T-cell (primary cell): ENCODE measurements at regions not wholly inside any gene's neighbourhood (a gene's known extent, or its start where the extent isn't known, plus 50 kb on each side); places are given as distances from the start of the nearest gene placed in this dataset.
"Not testable (repeated sequence)": the region's sequence is repeated elsewhere in the genome, so short reads cannot be mapped to it uniquely, and the experiment has no call there.

Experiments used
- ATAC-seq, 4 experiments: fragments of 200-7000 bp in 3 of 4; fragments of 150-1000 bp in 1 of 4; cut with Tn5 transposase; replicated peaks in 1 of 4; 1 replicate in 3 of 4; 2 replicates in 1 of 4; pipeline ENCODE4 v1.10.0; 2021; ENCODE audit warnings: moderate library complexity in 3 of 4, mild to moderate bottlenecking in 2 of 4, moderate number of reproducible peaks in 1 of 4
- CTCF ChIA-PET, 2 donors: fragments of 300-600 bp; sonication (Branson Sonifier 250); formaldehyde crosslinking; loops; one replicate each; lab custom pipeline; 2022; ENCODE audit warnings: antibody characterized with exemption in 2 of 2; lab: Charles Lee
- POLR2A ChIA-PET, 2 donors: fragments of 300-600 bp; sonication (Branson Sonifier 250); formaldehyde crosslinking; loops; one replicate each; lab custom pipeline; 2022; ENCODE audit warnings: antibody characterized with exemption in 2 of 2; lab: Charles Lee
- DNase-seq, 35 experiments: peaks; one replicate each; pipeline versions ENCODE4 v3.0.0 to v3.0.0-alpha.2; 2013 to 2023
- H3K27ac ChIP-seq: one replicate; pipeline ENCODE4 v1.5.1; 2013; ENCODE audit warnings: low read length
- H3K27me3 ChIP-seq, 2 experiments: replicated peaks in 1 of 2; 1 replicate in 1 of 2; 2 replicates in 1 of 2; pipeline versions ENCODE4 v1.6.1 to v1.7.0; 2013; ENCODE audit warnings: low read length in 1 of 2, mixed read lengths in 1 of 2; ENCODE audit not compliant: control insufficient read depth in 2 of 2, insufficient read depth in 2 of 2; ENCODE audit errors: extremely low read depth in 1 of 2
- H3K36me3 ChIP-seq, 2 donors: 1 replicate in 1 of 2; 2 replicates in 1 of 2; pipeline versions ENCODE4 v1.6.1 to v1.7.0; 2013; ENCODE audit warnings: low read length in 1 of 2; ENCODE audit not compliant: control insufficient read depth in 2 of 2, insufficient read depth in 1 of 2; ENCODE audit errors: extremely low read depth in 1 of 2
- H3K4me1 ChIP-seq, 2 experiments: 1 replicate in 1 of 2; 2 replicates in 1 of 2; pipeline versions ENCODE4 v1.6.1 to v1.7.0; 2013; ENCODE audit warnings: low read length in 2 of 2, mixed read lengths in 1 of 2; ENCODE audit not compliant: insufficient read depth in 2 of 2, control insufficient read depth in 1 of 2; ENCODE audit errors: extremely low read depth in 1 of 2
- H3K4me3 ChIP-seq, 2 donors: 1 replicate in 1 of 2; 2 replicates in 1 of 2; pipeline versions ENCODE4 v1.5.1 to v1.7.0; 2013; ENCODE audit warnings: mild to moderate bottlenecking in 2 of 2, low read length in 1 of 2, moderate library complexity in 1 of 2; ENCODE audit not compliant: control insufficient read depth in 1 of 2; ENCODE audit errors: extremely low read depth in 1 of 2
- H3K9me3 ChIP-seq: 2 replicates; pipeline ENCODE4 v1.7.0; 2013
- H3K27ac Mint-ChIP-seq, 2 donors: one replicate each; pipeline ENCODE4 v1.8.0; 2020 to 2021; ENCODE audit warnings: mild to moderate bottlenecking in 2 of 2, mixed read lengths in 2 of 2
- H3K27me3 Mint-ChIP-seq, 2 donors: one replicate each; pipeline ENCODE4 v1.8.0; 2021 to 2022; ENCODE audit warnings: mixed read lengths in 2 of 2
- H3K36me3 Mint-ChIP-seq: one replicate; pipeline ENCODE4 v1.8.0; 2021; ENCODE audit warnings: mixed read lengths
- H3K4me1 Mint-ChIP-seq, 3 donors: one replicate each; pipeline ENCODE4 v1.8.0; 2020 to 2022; ENCODE audit warnings: mixed read lengths in 3 of 3, mild to moderate bottlenecking in 1 of 3
- H3K4me3 Mint-ChIP-seq, 3 donors: one replicate each; pipeline ENCODE4 v1.8.0; 2020 to 2022; ENCODE audit warnings: mild to moderate bottlenecking in 3 of 3, mixed read lengths in 3 of 3, moderate library complexity in 3 of 3
- H3K9me3 Mint-ChIP-seq, 3 donors: one replicate each; pipeline ENCODE4 v1.8.0; 2020 to 2022; ENCODE audit warnings: mixed read lengths in 3 of 3
- WGBS: methylation state at CpG from one replicate; pipeline ENCODE4 v1.1.5; 2013; ENCODE audit warnings: missing lambda C conversion rate; ENCODE audit not compliant: insufficient coverage; 5-methylcytosine and 5-hydroxymethylcytosine counted together

DNA sequence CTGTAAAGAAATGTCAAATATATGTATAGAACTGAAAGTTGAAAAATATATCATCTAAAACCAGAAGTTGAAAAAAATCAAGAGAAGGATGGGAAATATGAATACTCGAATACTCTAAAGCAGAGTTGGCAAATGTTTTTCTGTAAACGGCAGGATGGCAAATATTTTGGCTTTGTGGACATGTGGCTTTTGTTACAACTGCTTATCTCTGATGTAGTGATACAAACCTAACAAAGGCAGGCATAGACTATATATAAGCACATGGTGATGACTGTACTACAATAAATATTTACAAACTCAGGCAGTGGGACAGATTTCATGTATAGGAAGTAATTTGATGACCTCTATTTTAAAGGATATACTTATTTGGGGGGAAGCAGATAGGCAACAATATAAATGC lies 224.6 kb upstream of the LRRTM4 start:
- no peaks in the 10 kb centered on the region for H3K4me1 ChIP-seq
- DNase-seq: no peak
- peaks cover 7 to 21% (median 16%) of the 10 kb centered on the region in 3 donors for H3K9me3 Mint-ChIP-seq
- no peaks in the 10 kb centered on the region for H3K27me3 Mint-ChIP-seq
- no peak overlapping the region for H3K4me3 Mint-ChIP-seq
- ATAC-seq: no peak
- no peak overlapping the region for H3K4me3 ChIP-seq
- no peaks in the 10 kb centered on the region for H3K36me3 Mint-ChIP-seq
- no peak overlapping the region for H3K27ac Mint-ChIP-seq
- ChIA-PET POLR2A (no interaction called here), CTCF (no interaction called here)
- no peaks in the 10 kb centered on the region for H3K27me3 ChIP-seq
- H3K36me3 ChIP-seq: no peaks in the 10 kb centered on the region
- peaks cover 2% of the 10 kb centered on the region for H3K9me3 ChIP-seq
- H3K4me1 Mint-ChIP-seq: no peaks in the 10 kb centered on the region
- no CpG with 5 or more reads among the region's 2 CpGs for WGBS
- no peak overlapping the region for H3K27ac ChIP-seq

DNA sequence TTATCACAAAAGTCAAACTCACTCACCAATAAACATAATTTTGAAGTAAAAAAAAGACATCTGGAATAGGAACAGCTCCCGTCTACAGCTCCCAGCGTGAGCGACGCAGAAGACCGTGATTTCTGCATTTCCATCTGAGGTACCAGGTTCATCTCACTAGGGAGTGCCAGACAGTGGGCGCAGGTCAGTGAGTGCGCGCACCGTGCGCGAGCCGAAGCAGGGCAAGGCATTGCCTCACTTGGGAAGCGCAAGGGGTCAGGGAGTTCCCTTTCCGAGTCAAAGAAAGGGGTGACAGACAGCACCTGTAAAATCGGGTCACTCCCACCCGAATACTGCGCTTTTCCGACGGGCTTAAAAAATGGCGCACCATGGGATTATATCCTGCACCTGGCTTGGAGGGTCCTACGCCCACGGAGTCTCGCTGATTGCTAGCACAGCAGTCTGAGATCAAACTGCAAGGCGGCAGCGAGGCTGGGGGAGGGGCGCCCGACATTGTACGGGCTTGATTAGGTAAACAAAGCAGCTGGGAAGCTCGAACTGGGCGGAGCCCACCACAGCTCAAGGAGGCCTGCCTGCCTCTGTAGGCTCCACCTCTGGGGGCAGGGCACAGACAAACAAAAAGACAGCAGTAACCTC lies 231.7 kb upstream of the LRRTM4 start:
- H3K4me1 ChIP-seq, H3K27ac ChIP-seq, H3K4me3 ChIP-seq, ATAC-seq, H3K36me3 ChIP-seq, DNase-seq, H3K36me3 Mint-ChIP-seq, H3K27me3 ChIP-seq, H3K4me3 Mint-ChIP-seq, H3K27ac Mint-ChIP-seq, H3K4me1 Mint-ChIP-seq, H3K9me3 ChIP-seq, CTCF ChIA-PET, H3K27me3 Mint-ChIP-seq: not testable (repeated sequence)
- POLR2A ChIA-PET: interaction anchor here in 1 of 2 donors (0.6 kb wide), 1 partner anchor 22 kb away, joined by 3 read pairs; no protein-coding TSS in a partner anchor
- WGBS: 90% methylated on average over 15 of the region's 30 CpGs
- H3K9me3 Mint-ChIP-seq: peaks cover 2 to 21% (median 5%) of the 10 kb centered on the region in 3 donors

DNA sequence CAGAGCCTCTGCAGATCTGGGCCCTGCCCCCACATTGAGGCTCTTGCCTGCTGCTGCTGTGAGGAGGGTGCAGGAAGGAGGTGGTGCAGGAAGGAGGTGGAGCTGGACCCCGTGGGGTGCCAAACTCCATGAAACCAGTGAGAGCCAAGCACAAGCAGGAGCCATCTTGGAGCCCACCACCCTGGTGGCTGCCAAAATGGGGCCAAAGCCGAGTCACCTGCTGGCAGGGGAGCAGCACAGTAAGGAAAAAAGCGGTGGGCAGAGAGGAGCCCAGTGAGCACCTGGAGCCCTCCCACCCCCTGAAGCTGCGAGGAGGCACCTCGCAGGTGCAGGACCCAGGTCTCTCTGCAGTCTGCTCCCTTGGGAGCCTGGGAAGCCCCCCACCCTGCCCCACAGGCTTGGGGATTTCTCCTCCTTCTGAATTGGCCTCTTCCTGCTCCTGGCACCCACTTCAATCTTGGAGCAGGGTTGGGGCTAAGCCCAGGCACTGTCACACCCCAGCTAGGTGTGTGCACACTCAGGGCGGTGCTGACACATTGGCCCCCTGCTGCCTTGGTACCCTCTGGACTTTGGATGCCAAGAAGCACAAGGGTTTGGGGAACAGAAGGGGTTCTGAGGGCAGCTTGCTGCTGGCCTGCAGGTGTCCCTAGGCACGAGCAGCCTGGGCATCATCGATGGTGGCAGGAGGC lies 245.4 kb upstream of the LRRTM4 start:
- H3K9me3 ChIP-seq: peaks cover under 1% of the 10 kb centered on the region
- Mint-ChIP-seq H3K4me1 (no peaks in the 10 kb centered on the region), H3K4me3 (no peak overlapping the region), H3K36me3 (no peaks in the 10 kb centered on the region), H3K27me3 (no peaks in the 10 kb centered on the region), H3K27ac (no peak overlapping the region), H3K9me3 (peaks cover 5 to 32% (median 22%) of the 10 kb centered on the region in 3 donors)
- no peaks in the 10 kb centered on the region for H3K4me1 ChIP-seq
- POLR2A ChIA-PET: no interaction called here
- CTCF ChIA-PET: no interaction called here
- H3K27ac ChIP-seq: no peak overlapping the region
- no peaks in the 10 kb centered on the region for H3K36me3 ChIP-seq
- no peak overlapping the region for H3K4me3 ChIP-seq
- ATAC-seq: no peak
- 51% methylated on average over 8 of the region's 8 CpGs for WGBS
- H3K27me3 ChIP-seq: no peaks in the 10 kb centered on the region
- no peak for DNase-seq

DNA sequence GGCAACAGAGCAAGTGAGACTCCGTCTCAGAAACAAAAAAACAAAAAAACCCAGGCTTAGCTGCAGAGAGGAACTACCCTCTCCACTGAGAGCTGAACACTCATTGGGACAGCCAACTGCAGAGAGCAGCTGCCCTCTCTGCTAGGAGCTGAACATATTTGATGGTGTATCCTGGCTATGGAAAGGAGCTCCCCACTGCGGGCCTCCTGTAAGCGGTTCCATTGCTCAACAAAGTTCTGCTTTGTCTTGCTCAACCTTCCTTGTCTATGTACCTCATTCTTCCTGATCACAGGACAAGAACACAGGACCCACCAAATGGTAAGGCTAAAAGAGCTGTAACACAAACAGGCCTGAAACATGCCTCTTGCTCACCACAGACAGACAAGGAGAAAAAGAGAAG lies 246.3 kb upstream of the LRRTM4 start:
- H3K27ac Mint-ChIP-seq: no peak overlapping the region
- Histone ChIP-seq H3K9me3 (no peaks in the 10 kb centered on the region), H3K4me3 (no peak overlapping the region), H3K36me3 (no peaks in the 10 kb centered on the region), H3K4me1 (no peaks in the 10 kb centered on the region), H3K27me3 (no peaks in the 10 kb centered on the region), H3K27ac (no peak overlapping the region)
- DNase-seq (no peak), ATAC-seq (no peak)
- H3K36me3 Mint-ChIP-seq: no peaks in the 10 kb centered on the region
- ChIA-PET POLR2A (no interaction called here), CTCF (no interaction called here)
- 80% methylated on average over 1 of the region's 3 CpGs for WGBS
- peaks cover 10 to 24% (median 17%) of the 10 kb centered on the region in 3 donors for H3K9me3 Mint-ChIP-seq
- H3K4me1 Mint-ChIP-seq: no peaks in the 10 kb centered on the region
- H3K4me3 Mint-ChIP-seq: no peak overlapping the region
- no peaks in the 10 kb centered on the region for H3K27me3 Mint-ChIP-seq

DNA sequence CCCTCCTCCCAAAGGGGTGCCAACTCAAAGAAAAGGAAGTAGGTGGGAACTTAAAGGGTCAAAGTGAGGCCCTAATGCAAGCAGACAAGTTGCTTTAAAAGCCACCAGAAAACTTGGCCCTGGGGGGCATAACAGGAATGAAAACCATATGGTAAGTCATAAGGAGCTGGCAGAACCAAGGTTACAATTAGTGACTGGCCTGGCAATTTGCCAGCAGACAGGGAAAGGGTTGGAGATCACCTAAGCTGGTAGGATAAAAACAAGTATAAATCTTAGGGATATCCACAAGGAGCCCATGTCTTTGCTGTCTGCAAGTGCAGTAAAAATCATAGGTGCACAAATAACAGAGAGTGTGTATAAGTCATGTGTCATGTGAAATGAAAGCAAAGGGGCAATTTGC lies 256.7 kb upstream of the LRRTM4 start:
- Mint-ChIP-seq H3K27me3 (no peaks in the 10 kb centered on the region), H3K27ac (no peak overlapping the region)

DNA sequence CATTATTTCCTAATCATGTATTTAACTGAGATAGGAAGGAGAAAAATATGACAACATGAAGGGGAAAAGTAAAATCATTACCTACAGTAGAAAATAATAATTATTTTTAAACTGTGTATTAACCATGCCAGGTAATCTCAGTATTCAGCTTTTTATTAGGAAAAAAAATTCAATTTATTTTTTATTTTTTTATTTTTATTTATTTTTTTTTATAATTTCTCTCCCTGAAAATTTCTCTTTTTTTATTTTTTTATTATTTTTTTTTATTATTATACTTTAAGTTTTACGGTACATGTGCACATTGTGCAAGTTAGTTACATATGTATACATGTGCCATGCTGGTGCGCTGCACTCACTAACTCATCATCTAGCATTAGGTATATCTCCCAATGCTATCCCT lies 271.3 kb upstream of the LRRTM4 start:
- POLR2A ChIA-PET: interaction anchor here in 1 of 2 donors (0.5 kb wide), 1 partner anchor 618 kb away, joined by 6 read pairs; no protein-coding TSS in a partner anchor
- H3K36me3 Mint-ChIP-seq, H3K4me3 Mint-ChIP-seq, H3K36me3 ChIP-seq, ATAC-seq, H3K4me3 ChIP-seq, DNase-seq, H3K9me3 ChIP-seq, H3K4me1 ChIP-seq, H3K4me1 Mint-ChIP-seq, H3K27me3 Mint-ChIP-seq, H3K27ac ChIP-seq, H3K27ac Mint-ChIP-seq, H3K27me3 ChIP-seq: not testable (repeated sequence)
- H3K9me3 Mint-ChIP-seq: peaks cover 6 to 17% (median 12%) of the 10 kb centered on the region in 3 donors
- WGBS: no CpG with 5 or more reads among the region's 2 CpGs
- CTCF ChIA-PET: interaction anchor here in 1 of 2 donors (0.6 kb wide), 1 partner anchor 18 kb away, joined by 3 read pairs; no protein-coding TSS in a partner anchor

More for the DNA sequence above, 256.7 kb upstream of the LRRTM4 start:
- Histone ChIP-seq H3K36me3 (no peaks in the 10 kb centered on the region), H3K9me3 (no peaks in the 10 kb centered on the region), H3K27ac (no peak overlapping the region), H3K27me3 (no peaks in the 10 kb centered on the region), H3K4me1 (no peaks in the 10 kb centered on the region), H3K4me3 (no peak overlapping the region)
- Mint-ChIP-seq H3K36me3 (no peaks in the 10 kb centered on the region), H3K9me3 (peaks cover 21 to 47% (median 23%) of the 10 kb centered on the region in 3 donors), H3K4me3 (no peak overlapping the region), H3K4me1 (no peaks in the 10 kb centered on the region)
- ChIA-PET POLR2A (no interaction called here), CTCF (no interaction called here)
- ATAC-seq (no peak), DNase-seq (no peak)
